ENCODE measurements at regions not wholly inside any gene's neighbourhood (a gene's known extent, or its start where the extent isn't known, plus 50 kb on each side); places are given as distances from the start of the nearest gene placed in this dataset.

DNA sequence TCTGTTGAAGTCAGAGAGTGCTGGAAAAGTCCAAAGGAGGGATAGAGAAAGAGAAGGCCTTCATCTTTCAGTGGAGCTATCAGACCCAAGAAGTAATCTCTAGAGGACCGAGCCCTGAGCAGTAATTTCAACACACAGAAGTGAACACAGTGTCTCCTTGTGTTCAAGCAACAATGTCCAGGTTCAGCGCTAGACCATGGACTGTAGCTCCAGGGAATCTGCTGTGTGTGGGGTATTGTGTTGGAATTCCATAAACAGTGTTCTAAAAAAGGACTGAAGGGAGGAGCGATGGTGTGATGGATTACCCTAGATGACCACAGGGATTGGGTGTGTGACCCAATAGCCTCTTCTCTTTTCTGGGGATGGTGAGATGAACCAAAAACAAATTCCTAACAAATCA is 165.9 kb downstream of the BLID start:
- Histone ChIP-seq H3K9me3 (ENCODE audit: low read depth) (no peaks in the 10 kb centered on the region), H3K36me3 (replicated peaks; ENCODE audit: insufficient read depth, low read depth) (no peaks in the 10 kb centered on the region), H3K4me2 (no peak overlapping the region), H3K4me1 (ENCODE audit: insufficient read depth) (no peaks in the 10 kb centered on the region), H3K27me3 (no peaks in the 10 kb centered on the region), H3K79me2 (no peaks in the 10 kb centered on the region), H4K20me1 (ENCODE audit: insufficient read depth, poor library complexity, severe bottlenecking) (no peaks in the 10 kb centered on the region), H3K4me3 (no peak overlapping the region), H3K27ac (no peak overlapping the region), H2AFZ (no peak overlapping the region), H3K9me2 (replicated peaks; ENCODE audit: insufficient read depth) (no peaks in the 10 kb centered on the region)
- WGBS (ENCODE audit: low lambda C conversion rate, missing lambda C conversion rate), result 95% methylated on average over 3 of the region's 3 CpGs
- TF ChIP-seq, protein P1, sequence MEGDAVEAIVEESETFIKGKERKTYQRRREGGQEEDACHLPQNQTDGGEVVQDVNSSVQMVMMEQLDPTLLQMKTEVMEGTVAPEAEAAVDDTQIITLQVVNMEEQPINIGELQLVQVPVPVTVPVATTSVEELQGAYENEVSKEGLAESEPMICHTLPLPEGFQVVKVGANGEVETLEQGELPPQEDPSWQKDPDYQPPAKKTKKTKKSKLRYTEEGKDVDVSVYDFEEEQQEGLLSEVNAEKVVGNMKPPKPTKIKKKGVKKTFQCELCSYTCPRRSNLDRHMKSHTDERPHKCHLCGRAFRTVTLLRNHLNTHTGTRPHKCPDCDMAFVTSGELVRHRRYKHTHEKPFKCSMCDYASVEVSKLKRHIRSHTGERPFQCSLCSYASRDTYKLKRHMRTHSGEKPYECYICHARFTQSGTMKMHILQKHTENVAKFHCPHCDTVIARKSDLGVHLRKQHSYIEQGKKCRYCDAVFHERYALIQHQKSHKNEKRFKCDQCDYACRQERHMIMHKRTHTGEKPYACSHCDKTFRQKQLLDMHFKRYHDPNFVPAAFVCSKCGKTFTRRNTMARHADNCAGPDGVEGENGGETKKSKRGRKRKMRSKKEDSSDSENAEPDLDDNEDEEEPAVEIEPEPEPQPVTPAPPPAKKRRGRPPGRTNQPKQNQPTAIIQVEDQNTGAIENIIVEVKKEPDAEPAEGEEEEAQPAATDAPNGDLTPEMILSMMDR (IDR thresholded peaks at IDR 0.05; ENCODE audit: poor library complexity), result no peak
- no peak for TF ChIP-seq EZH2phosphoT487 (IDR thresholded peaks at IDR 0.05; ENCODE audit: low read depth, severe bottlenecking, unreplicated experiment)
- DNase-seq (ENCODE audit: low spot score), result no peak

- Histone ChIP-seq H3K4me2 (no peak overlapping the region), H3K27ac (no peak overlapping the region), H3K9me3 (ENCODE audit: low read depth) (no peaks in the 10 kb centered on the region), H3K4me3 (no peak overlapping the region), H3K9me2 (replicated peaks; ENCODE audit: insufficient read depth) (no peaks in the 10 kb centered on the region), H2AFZ (no peak overlapping the region), H4K20me1 (ENCODE audit: insufficient read depth, poor library complexity, severe bottlenecking) (no peaks in the 10 kb centered on the region), H3K4me1 (ENCODE audit: insufficient read depth) (no peaks in the 10 kb centered on the region), H3K79me2 (no peaks in the 10 kb centered on the region), H3K27me3 (no peaks in the 10 kb centered on the region), H3K36me3 (replicated peaks; ENCODE audit: insufficient read depth, low read depth) (no peaks in the 10 kb centered on the region)
- no peak for DNase-seq (ENCODE audit: low spot score)
- TF ChIP-seq, protein P1 (IDR thresholded peaks at IDR 0.05; ENCODE audit: poor library complexity), result no peak
- TF ChIP-seq EZH2 (IDR thresholded peaks at IDR 0.05; ENCODE audit: borderline replicate concordance) (no peak), EZH2phosphoT487 (IDR thresholded peaks at IDR 0.05; ENCODE audit: low read depth, severe bottlenecking, unreplicated experiment) (no peak)
- WGBS (ENCODE audit: low lambda C conversion rate, missing lambda C conversion rate), result 97% methylated on average over 3 of the region's 3 CpGs
These were observed 169.5 kb downstream of the BLID start for GRCh38 chr11:121946514-121946913.

GRCh38 chr11:121944556-121945230 is 171.3 kb downstream of the BLID start:
- 66% methylated on average over 4 of the region's 4 CpGs for WGBS (ENCODE audit: low lambda C conversion rate, missing lambda C conversion rate)
- DNase-seq (ENCODE audit: low spot score), result no peak
- Histone ChIP-seq H4K20me1 (ENCODE audit: insufficient read depth, poor library complexity, severe bottlenecking) (no peaks in the 10 kb centered on the region), H3K27ac (no peak overlapping the region), H3K27me3 (no peaks in the 10 kb centered on the region), H3K9me2 (replicated peaks; ENCODE audit: insufficient read depth) (no peaks in the 10 kb centered on the region), H3K4me1 (ENCODE audit: insufficient read depth) (no peaks in the 10 kb centered on the region), H3K36me3 (replicated peaks; ENCODE audit: insufficient read depth, low read depth) (no peaks in the 10 kb centered on the region), H3K4me3 (no peak overlapping the region), H3K9me3 (ENCODE audit: low read depth) (no peaks in the 10 kb centered on the region), H3K79me2 (no peaks in the 10 kb centered on the region), H3K4me2 (no peak overlapping the region), H2AFZ (no peak overlapping the region)
- TF ChIP-seq EZH2 (IDR thresholded peaks at IDR 0.05; ENCODE audit: borderline replicate concordance) (no peak), EZH2phosphoT487 (IDR thresholded peaks at IDR 0.05; ENCODE audit: low read depth, severe bottlenecking, unreplicated experiment) (no peak)
- TF ChIP-seq, protein P1 (IDR thresholded peaks at IDR 0.05; ENCODE audit: poor library complexity), result no peak

Measured in hepatocyte (in vitro differentiated cells).